ENCODE measurements at regions not wholly inside any gene's neighbourhood (a gene's known extent, or its start where the extent isn't known, plus 50 kb on each side); places are given as distances from the start of the nearest gene placed in this dataset.

GRCh38 chr5:8417316-8418048 lies 548.5 kb downstream of the MTRR start:
- no peaks in the 10 kb centered on the region for H3K36me3 ChIP-seq (replicated peaks; ENCODE audit: control insufficient read depth, insufficient read depth, low read length)
- DNase-seq, result no peak
- H3K27me3 ChIP-seq (ENCODE audit: control insufficient read depth, insufficient read depth, low read length), result no peaks in the 10 kb centered on the region
- H3K4me3 ChIP-seq (ENCODE audit: insufficient read depth, low read depth, low read length), result no peak overlapping the region

GRCh38 chr5:8418049-8418426 lies 549.1 kb downstream of the MTRR start:
- no peaks in the 10 kb centered on the region for H3K27me3 ChIP-seq (ENCODE audit: control insufficient read depth, insufficient read depth, low read length)
- H3K4me3 ChIP-seq (ENCODE audit: insufficient read depth, low read depth, low read length), result no peak overlapping the region
- no peaks in the 10 kb centered on the region for H3K36me3 ChIP-seq (replicated peaks; ENCODE audit: control insufficient read depth, insufficient read depth, low read length)
- no peak for DNase-seq

GRCh38 chr5:8429778-8430758 lies 561.1 kb downstream of the MTRR start:
- DNase-seq, result peak; percentile 21
- no peak overlapping the region for H3K4me3 ChIP-seq (ENCODE audit: insufficient read depth, low read depth, low read length)
- H3K27me3 ChIP-seq (ENCODE audit: control insufficient read depth, insufficient read depth, low read length), result no peaks in the 10 kb centered on the region
- no peaks in the 10 kb centered on the region for H3K36me3 ChIP-seq (replicated peaks; ENCODE audit: control insufficient read depth, insufficient read depth, low read length)

- no peaks in the 10 kb centered on the region for H3K27me3 ChIP-seq (ENCODE audit: control insufficient read depth, insufficient read depth, low read length)
- H3K36me3 ChIP-seq (replicated peaks; ENCODE audit: control insufficient read depth, insufficient read depth, low read length), result no peaks in the 10 kb centered on the region
- H3K4me3 ChIP-seq (ENCODE audit: insufficient read depth, low read depth, low read length), result no peak overlapping the region
- DNase-seq, result no peak
These were observed 565.6 kb downstream of the MTRR start for GRCh38 chr5:8434501-8434900.

- Histone ChIP-seq H3K4me3 (ENCODE audit: insufficient read depth, low read depth, low read length) (no peak overlapping the region), H3K27me3 (ENCODE audit: control insufficient read depth, insufficient read depth, low read length) (no peaks in the 10 kb centered on the region), H3K36me3 (replicated peaks; ENCODE audit: control insufficient read depth, insufficient read depth, low read length) (no peaks in the 10 kb centered on the region)
- no peak for DNase-seq
These were observed 568.0 kb downstream of the MTRR start for GRCh38 chr5:8436924-8437323.

- no peaks in the 10 kb centered on the region for H3K36me3 ChIP-seq (replicated peaks; ENCODE audit: control insufficient read depth, insufficient read depth, low read length)
- H3K4me3 ChIP-seq (ENCODE audit: insufficient read depth, low read depth, low read length), result no peak overlapping the region
- H3K27me3 ChIP-seq (ENCODE audit: control insufficient read depth, insufficient read depth, low read length), result no peaks in the 10 kb centered on the region
- DNase-seq, result no peak
These were observed 576.2 kb downstream of the MTRR start for GRCh38 chr5:8445139-8445538.

- Histone ChIP-seq H3K27me3 (ENCODE audit: control insufficient read depth, insufficient read depth, low read length) (no peaks in the 10 kb centered on the region), H3K4me3 (ENCODE audit: insufficient read depth, low read depth, low read length) (no peak overlapping the region), H3K36me3 (replicated peaks; ENCODE audit: control insufficient read depth, insufficient read depth, low read length) (no peaks in the 10 kb centered on the region)
- DNase-seq, result no peak
These were observed 577.2 kb downstream of the MTRR start for GRCh38 chr5:8446179-8446578.

- Histone ChIP-seq H3K4me3 (ENCODE audit: insufficient read depth, low read depth, low read length) (no peak overlapping the region), H3K36me3 (replicated peaks; ENCODE audit: control insufficient read depth, insufficient read depth, low read length) (no peaks in the 10 kb centered on the region), H3K27me3 (ENCODE audit: control insufficient read depth, insufficient read depth, low read length) (no peaks in the 10 kb centered on the region)
- DNase-seq, result no peak
These were observed 587.9 kb downstream of the MTRR start for GRCh38 chr5:8456846-8457186.

GRCh38 chr5:8457187-8458037 lies 588.5 kb downstream of the MTRR start:
- no peak overlapping the region for H3K4me3 ChIP-seq (ENCODE audit: insufficient read depth, low read depth, low read length)
- DNase-seq, result peak; percentile 23
- no peaks in the 10 kb centered on the region for H3K27me3 ChIP-seq (ENCODE audit: control insufficient read depth, insufficient read depth, low read length)
- H3K36me3 ChIP-seq (replicated peaks; ENCODE audit: control insufficient read depth, insufficient read depth, low read length), result no peaks in the 10 kb centered on the region

- Histone ChIP-seq H3K4me3 (ENCODE audit: insufficient read depth, low read depth, low read length) (no peak overlapping the region), H3K36me3 (replicated peaks; ENCODE audit: control insufficient read depth, insufficient read depth, low read length) (no peaks in the 10 kb centered on the region), H3K27me3 (ENCODE audit: control insufficient read depth, insufficient read depth, low read length) (no peaks in the 10 kb centered on the region)
- DNase-seq, result no peak
These were observed 589.1 kb downstream of the MTRR start for GRCh38 chr5:8458038-8458383.

- DNase-seq, result no peak
- Histone ChIP-seq H3K36me3 (replicated peaks; ENCODE audit: control insufficient read depth, insufficient read depth, low read length) (no peaks in the 10 kb centered on the region), H3K4me3 (ENCODE audit: insufficient read depth, low read depth, low read length) (no peak overlapping the region), H3K27me3 (ENCODE audit: control insufficient read depth, insufficient read depth, low read length) (no peaks in the 10 kb centered on the region)
These were observed 592.6 kb downstream of the MTRR start for GRCh38 chr5:8461543-8461942.

- Histone ChIP-seq H3K36me3 (replicated peaks; ENCODE audit: control insufficient read depth, insufficient read depth, low read length) (no peaks in the 10 kb centered on the region), H3K4me3 (ENCODE audit: insufficient read depth, low read depth, low read length) (no peak overlapping the region), H3K27me3 (ENCODE audit: control insufficient read depth, insufficient read depth, low read length) (no peaks in the 10 kb centered on the region)
- DNase-seq, result no peak
These were observed 593.6 kb downstream of the MTRR start for GRCh38 chr5:8462565-8462964.

- no peaks in the 10 kb centered on the region for H3K36me3 ChIP-seq (replicated peaks; ENCODE audit: control insufficient read depth, insufficient read depth, low read length)
- H3K27me3 ChIP-seq (ENCODE audit: control insufficient read depth, insufficient read depth, low read length), result no peaks in the 10 kb centered on the region
- H3K4me3 ChIP-seq (ENCODE audit: insufficient read depth, low read depth, low read length), result no peak overlapping the region
- DNase-seq, result no peak
These were observed 601.5 kb downstream of the MTRR start for GRCh38 chr5:8470489-8470888.

GRCh38 chr5:8471581-8471980 lies 602.6 kb downstream of the MTRR start:
- H3K36me3 ChIP-seq (replicated peaks; ENCODE audit: control insufficient read depth, insufficient read depth, low read length), result no peaks in the 10 kb centered on the region
- no peak overlapping the region for H3K4me3 ChIP-seq (ENCODE audit: insufficient read depth, low read depth, low read length)
- DNase-seq, result no peak
- H3K27me3 ChIP-seq (ENCODE audit: control insufficient read depth, insufficient read depth, low read length), result no peaks in the 10 kb centered on the region

Data from H7 (cell line).